GM21786 (cell line): ENCODE measurements at regions not wholly inside any gene's neighbourhood (a gene's known extent, or its start where the extent isn't known, plus 50 kb on each side); places are given as distances from the start of the nearest gene placed in this dataset.
"Not testable (repeated sequence)": the region's sequence is repeated elsewhere in the genome, so short reads cannot be mapped to it uniquely, and the experiment has no call there.

Experiments used
- ATAC-seq: cut with Tn5 transposase; IDR thresholded peaks from one replicate; pipeline ENCODE4 v1.9.1; 2021; ENCODE audit not compliant: unreplicated experiment

DNA sequence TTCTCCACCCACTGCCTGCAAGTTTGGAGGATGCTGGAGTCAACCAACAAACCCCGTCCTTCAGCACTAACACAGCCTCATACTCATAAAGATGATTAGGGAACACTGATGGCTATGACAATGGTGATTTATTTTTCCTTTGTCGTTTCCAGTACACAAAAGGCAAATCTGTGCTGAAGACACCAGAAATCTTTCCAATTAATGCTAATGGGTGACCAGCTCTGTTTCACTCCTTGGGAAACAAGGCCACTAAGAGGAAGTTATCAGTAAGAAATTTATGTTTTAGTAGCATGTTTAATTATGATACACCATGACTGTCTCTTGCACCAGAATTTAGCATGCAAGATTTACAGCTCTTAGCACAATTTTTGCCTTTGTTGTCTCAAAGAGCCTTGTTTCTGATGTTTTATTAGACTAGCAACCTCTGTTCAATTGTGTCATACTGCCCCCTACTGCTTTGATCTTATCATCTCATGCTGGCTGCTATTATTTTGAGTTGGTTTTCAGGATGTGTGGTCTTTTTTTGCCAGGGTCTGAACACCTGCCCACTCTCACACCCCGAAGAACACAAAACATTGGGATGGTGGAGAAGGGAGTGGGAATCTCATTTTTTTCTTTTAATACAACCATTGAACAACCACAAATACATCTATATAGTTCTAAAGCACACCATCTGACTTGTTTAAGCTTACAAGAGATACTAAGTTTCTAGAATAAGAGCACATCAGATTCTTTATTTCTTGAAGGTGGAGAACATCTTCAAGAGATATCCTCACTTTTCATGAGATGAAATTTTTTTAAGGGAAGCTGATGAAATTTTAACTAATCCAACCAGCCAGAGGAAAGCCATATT is 160.9 kb downstream of the SPTSSA start:
- ATAC-seq: no peak

DNA sequence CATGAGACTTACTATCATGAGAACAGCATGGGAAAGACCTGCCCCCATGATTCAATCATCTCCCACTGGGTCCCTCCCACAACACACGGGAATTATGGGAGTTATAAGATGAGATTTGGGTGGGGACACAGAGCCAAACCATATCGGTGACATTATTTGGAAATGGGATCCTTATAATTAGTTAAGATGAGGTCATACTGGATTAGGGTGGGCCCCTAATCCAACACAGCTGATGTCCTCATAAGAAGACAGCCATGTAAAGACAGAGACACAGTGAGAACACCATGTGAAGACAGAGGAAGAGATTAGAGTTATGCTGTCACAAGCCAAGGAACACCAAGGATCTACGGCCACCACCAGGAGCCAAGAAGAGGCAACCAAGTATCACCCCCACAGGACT is 161.7 kb downstream of the SPTSSA start:
- no peak for ATAC-seq

DNA sequence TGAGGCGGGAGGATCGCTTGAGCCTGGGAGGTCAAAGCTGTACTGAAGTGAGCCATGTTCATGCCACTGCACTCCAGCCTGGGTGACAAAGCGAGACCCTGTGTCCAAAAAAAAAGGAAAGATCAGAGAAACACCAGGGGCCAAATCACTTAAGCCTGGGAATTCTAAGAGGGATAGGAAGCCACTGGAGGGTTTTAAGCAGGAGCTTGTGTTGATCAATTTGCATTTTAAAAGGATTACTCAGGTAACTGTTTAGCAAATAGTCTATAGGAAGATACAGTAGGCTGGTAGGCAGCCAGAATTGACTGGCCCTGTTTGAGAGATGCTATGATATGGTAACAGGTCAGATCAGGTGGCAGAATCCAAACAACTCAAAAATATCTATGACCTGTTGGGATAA is 162.7 kb downstream of the SPTSSA start:
- no peak for ATAC-seq

DNA sequence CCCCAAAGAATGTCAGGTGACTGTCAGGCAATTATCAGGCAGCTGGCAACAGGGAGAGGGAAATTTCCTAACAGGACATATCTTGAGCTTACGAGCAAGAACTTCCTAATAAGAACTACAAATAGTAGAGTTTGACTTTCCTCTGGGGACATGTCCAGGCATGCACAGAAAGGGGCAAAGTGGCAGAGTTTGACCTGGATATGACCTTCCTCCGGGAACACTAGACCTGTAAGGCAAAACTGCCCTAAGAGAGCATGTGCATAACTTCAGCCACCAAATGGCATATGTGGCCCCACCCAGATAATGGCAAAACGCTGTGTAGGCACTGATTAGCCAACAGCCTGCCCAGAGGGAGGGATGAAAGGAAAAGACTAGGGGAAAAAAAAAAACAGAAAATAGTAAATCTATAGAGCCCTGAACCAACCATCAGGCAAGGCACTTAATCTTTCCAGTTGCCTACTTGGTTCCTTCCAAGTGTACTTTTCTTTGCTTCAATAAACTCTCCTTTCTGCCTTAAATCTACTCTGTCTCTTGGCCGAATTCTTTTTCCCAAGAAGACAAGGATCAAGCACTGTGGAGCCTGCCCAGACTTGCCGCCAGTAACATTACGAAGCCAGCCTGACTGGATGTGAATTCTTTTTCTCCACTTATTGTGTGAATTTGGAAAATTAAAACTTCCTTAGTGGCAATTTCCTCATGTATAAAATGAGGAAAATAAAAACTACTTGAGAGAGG is 164.1 kb downstream of the SPTSSA start:
- ATAC-seq: no peak

DNA sequence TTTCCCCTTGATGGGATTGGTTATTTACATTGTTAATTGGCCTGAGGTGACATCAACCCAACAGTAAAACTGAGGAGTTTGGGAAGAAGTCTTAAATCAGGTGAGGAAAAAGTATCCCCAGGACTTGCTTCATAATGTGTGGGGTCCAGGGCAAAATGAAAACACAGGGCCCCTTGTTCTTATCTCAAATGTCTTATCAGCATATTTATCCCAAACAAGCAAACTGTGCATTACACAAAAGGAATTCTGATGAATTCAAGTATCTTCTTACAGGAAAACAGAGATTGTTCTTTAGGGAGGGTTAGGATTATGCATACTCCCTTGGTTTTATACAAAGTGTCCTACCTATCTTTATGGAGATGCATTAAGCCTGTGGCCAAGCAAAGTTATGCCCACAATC is 178.4 kb downstream of the SPTSSA start:
- no peak for ATAC-seq

DNA sequence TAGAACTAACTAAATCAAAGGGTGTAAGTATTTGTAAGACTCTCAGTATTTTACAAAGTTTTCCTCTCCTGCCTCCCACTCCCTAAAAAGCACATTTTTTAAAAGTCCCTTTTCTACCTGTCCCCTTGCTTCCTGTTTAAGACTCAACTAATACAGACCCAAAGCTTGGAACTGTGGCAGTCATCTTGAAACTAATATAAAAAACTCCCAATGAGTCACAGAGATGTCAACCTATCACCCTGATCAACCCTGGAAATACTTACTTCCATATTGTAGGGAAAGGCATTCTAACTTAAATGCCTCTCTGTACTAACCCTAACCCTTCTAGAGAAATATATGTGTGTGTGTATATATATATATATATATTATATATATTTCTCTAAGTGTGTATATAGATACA is 184.8 kb downstream of the SPTSSA start:
- ATAC-seq: no peak

DNA sequence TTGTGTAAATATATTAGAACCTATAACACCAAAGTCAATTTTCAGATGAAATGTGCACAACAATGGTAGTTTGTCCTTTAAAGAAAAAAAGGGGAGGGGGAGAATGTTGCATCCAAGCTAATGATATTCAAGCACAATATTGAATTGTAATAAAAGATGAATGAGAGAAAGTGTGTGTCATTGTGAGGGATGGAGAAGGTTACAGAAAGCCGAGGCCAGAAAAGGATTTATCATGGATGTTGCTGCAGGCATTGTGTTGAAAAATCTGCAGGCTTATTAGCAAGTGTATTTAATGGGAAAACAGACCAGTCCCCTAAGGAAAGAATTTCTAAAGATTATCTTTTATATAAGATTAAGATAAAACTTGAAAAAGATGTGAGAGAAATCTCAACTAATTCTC is 186.5 kb downstream of the SPTSSA start:
- ATAC-seq: no peak

DNA sequence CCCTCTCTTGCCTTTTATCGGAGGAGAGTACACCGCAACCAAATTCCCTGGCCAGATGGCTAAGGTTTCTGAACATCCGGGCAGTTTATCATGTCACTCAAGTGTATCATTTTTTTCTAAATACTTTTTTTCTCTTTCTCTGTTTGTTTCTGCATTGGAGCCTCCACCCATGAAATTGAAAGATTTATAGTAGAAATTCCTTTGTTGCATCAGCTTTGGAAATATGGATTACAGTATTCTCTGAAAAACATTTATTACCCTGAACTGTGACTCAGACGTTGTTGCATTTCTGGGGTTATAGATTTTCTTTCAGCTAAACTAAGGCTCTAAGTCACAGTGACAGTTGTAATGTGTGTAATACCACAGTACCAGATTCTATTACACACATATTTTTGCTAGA is 187.0 kb downstream of the SPTSSA start:
- ATAC-seq: no peak

DNA sequence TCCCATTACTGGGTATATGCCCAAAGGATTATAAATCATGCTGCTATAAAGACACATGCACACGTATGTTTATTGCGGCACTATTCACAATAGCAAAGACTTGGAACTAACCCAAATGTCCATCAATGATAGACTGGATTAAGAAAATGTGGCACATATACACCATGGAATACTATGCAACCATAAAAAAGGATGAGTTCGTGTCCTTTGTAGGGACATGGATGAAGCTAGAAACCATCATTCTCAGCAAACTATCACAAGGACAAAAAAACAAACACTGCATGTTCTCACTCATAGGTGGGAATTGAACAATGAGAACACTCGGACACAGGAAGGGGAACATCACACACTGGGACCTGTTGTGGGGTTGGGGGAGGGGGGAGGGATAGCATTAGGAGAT is 188.3 kb downstream of the SPTSSA start:
- ATAC-seq: not testable (repeated sequence)

DNA sequence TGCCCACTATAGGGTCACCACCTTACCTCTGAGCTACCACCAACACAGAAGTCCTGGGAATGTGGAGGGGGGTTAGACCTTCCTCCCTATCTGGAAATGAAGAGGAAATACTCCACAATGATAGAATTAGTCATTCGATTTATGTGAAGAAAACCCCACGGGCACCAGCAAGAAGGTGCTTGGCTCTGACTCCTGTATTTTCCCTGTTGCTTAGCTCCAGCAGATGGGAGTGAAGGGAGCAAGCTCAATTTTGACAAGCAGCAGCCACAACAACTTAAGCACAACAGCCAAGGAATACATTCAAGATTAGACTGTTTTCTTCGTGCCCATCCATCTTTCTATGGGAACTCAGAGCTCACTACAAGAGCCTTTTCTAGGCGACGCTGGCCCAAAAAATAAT is 191.7 kb downstream of the SPTSSA start:
- ATAC-seq: no peak

DNA sequence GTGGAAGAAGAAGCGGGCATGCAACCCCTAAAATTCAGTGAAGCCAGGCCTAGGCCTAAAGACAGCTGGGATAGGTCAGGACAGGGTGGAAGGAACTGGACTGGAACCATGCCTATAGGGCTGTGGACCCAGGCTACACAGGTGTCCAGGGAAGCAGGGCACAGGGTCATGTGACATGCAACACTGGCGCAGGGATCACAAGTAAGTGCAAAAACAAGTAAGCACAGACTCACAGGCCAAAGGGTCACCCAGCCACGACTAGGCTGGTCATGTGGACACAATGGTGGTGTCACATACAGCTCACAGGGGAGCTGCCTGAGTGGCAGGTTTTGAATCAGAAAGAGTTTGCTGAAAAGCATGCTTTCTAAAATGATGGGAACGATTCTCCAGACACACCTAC is 195.7 kb downstream of the SPTSSA start:
- no peak for ATAC-seq

DNA sequence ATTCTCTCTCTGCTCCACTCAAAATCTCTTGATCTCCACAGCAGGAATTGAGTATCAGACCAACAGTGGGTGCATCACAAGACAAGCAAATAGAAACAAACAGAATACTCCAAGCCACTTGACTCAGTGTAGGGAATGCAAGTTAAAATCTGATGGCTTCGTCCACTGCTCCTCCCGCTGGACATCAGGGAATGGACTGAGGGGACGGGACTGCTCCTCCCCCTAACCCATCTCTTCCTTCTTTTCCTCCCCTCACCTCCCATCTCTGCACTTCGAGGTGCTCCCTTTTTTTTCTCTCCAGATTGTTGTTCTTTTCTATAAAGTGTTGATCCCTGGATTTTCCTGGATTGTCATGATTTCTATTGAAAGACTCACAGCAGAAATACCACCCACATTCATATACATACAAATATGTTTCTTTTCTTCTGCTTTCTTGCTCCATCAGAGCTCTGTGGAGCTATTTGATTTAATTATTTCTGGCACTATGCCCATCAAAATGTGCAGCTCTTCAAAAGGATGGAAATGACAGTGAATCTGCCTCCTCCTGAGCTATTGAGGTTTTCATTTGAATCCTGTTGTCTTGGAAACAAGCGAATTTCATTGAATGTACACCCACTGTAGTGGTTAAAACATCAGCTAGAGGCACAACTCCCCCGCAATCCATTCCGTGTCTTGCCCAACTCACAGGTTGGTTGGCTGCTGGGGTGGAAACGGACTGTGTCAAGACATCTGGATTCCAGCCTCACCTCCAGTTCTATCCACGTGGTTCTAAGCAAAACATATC is 199.7 kb downstream of the SPTSSA start:
- ATAC-seq: no peak

DNA sequence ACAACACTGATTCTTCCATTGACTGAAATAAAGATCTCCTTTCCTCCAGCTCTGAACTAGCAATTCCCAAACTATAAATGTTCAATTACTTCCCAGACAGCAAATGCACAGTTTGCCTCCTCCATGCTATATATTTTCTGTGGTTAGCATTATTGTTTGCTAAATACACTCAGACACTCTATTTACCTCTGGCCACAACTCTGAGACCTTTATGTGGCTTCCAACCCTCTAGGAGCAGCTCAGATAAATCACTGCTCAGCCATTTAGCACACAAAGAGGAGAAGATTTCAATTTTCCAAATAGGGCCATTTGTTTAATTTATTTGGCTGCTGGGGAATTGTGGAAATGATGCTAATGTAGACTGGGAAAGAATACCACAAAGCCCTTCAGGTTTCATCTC is 202.0 kb downstream of the SPTSSA start:
- ATAC-seq: no peak

DNA sequence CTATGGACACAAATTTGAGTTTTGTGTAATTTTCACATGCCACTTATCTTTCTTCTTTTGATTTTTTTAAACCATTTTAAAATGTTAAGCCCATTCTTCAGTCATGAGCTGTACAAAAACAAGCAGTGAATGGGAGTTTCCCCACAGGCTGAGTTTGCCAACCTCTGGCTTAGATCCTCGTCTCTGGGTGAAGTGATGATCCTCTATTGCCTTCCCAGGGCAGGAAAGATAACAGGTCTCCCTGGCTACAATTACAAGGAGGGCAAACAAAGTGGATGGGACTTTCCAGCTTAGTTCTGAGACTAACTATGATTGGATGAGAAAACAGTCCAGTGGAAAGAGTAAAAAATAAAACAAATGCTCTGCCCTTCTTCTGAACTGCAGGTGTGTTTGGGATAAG is 203.7 kb downstream of the SPTSSA start:
- ATAC-seq: no peak

DNA sequence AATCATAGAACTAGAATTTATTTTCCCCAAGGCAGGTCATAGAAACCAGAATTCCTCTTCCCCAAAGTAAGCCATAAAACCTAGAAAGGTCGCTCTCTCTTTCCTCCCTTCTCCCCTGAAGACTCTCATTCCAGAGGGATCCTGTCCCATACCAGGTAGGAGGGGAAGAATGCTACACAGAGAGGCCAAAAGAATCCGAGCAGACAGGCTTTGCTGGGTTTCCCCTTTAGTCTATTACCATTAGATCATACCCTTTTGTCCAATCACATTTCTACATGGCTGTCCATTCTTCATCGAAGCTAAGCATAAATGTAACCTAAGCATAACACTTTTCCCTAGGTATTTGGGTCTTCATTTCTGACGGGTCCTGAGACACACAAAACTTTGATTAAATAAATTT is 204.5 kb downstream of the SPTSSA start:
- ATAC-seq: no peak

DNA sequence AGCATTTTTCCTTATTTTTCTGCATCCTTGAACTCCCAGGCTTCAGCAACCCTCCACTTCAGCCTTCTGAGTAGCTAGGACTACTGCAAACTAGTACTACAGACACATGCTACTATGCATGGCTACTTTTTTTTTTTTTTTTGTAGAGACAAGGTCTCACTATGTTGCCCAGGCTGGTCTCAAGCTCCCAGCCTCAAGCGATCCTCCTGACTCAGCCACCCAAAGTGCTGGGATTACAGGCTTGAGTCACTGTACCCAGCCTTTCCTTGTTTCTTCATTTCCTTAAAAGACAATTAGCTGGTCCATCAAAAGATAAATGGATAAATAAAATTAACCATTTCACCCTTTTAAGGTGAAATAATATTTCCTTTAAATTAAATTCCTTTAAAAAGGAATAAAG is 205.8 kb downstream of the SPTSSA start:
- ATAC-seq: no peak

DNA sequence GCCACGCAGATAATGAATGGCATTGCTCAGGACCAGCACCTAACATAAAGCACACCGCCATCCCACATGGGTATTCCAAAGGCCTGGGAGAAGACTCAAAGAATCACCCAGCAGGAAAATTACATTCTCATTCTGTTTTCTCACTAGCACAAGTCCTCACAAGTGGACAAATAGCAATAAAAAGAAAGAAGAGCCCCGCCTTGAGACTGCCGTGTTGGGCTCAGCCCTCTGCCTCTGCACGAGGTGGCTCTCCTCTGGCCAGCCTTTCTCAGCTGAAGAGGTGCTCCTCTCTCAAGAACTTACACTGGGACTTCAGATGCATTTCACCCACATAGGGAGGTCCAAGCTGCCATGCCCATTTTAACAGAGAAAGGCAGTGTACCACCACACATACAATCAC is 207.5 kb downstream of the SPTSSA start:
- no peak for ATAC-seq

DNA sequence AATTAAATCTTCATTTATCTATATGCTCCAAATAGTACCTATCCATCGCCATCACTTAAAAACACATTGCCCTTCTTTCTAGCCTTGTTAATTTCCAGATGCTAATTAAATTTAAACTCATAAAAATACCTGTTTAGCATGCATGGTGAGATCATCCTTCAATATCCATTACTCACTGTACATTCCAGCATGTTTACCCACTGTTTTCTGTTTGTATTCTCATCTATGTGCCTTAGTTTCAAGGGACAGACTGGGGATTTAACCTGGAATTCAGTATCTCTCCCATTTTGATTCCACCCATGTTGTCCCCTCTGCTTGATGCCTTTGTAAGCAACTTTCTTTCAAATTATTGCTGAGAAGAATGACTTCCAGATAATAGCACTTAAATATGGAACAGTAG is 208.0 kb downstream of the SPTSSA start:
- no peak for ATAC-seq

DNA sequence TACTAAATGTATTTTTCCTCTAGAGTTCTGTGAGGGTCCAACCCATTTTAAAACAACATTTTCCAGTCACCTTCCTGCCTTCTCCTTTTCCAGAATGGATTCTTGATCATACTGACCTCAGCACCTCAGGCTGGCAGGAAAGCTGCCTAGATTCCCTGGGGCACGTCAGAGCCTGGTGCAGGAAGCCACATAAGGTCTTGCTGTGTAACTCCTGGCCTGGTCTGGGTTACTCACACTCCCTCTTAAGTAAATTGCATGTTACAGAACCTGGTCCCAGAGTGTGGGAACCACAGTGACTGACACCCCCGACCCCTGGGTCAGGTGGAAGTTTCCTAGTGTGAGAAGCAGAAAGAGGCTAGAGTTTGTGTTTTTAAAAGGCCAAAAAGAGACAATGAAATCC is 209.8 kb downstream of the SPTSSA start:
- ATAC-seq: no peak

DNA sequence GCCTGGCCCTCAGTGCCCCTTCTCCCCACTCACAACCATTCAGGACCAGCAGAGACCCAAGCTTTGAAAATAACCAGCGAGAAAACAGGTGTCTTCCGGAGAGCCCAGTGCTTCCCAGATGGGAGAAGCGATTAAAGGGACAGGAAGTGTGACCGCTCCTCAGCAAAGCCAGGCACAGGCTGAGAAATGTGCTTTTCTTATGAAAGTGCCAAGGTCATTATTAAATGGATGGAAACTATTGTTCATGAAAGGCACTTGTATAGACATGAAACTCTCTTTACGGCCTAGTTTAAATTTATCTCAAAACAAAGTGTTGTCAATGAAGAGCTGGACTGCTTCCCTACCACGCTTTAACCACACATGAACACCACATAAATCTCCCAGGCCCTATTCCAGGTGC is 210.4 kb downstream of the SPTSSA start:
- no peak for ATAC-seq

DNA sequence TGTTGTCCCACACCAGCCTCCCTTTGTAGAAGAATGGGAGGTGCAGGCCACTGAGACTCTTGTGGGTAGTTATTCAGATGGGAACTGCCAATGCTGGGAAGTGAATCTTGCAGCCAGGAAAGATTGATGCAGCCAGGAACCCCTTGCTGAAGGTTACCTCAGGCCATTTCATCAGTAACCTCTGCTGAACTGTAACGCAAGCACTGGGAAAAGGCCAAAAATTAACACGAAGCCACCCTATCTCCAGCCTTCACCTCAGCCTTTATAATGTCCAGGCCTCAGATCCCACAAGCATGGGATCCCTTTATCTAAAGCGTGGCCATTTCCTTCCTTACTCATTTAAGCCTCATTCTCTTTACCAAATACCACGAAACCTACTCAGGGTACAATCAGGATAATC is 211.1 kb downstream of the SPTSSA start:
- no peak for ATAC-seq

DNA sequence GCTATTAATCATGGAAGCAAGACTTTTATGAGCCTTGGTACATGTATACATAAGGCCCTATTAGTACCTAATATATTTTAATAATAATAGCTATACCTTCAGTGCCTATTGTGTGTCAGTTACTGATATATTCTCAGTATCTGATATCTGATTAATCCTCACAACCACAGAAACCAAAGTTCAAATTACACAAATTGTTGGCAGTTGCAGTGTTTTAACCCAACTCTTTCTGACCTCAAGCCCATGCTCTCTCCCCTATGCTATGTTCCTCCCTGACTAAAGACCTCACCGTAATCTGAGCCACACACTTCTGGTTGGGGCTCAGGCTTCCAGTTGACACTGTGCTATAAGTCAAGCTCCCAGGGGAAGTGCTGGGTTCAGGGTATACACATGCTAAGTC is 214.4 kb downstream of the SPTSSA start:
- ATAC-seq: no peak
